Tibial nerve (tissue), 4 donors: ENCODE measurements at regions not wholly inside any gene's neighbourhood (a gene's known extent, or its start where the extent isn't known, plus 50 kb on each side); places are given as distances from the start of the nearest gene placed in this dataset.

ENCODE experiments used
- DNase-seq, 2 donors: peaks; one replicate each; pipeline ENCODE4 v3.0.0-alpha.2; 2019; ENCODE audit warnings: low spot score in 2 of 2
- H3K27ac ChIP-seq, 4 donors: fragments of 200-600 bp; sonication (generic) in 3 of 4; one replicate each; pipeline ENCODE4 v1.5.1; 2017 to 2019; ENCODE audit warnings: mild to moderate bottlenecking in 1 of 4
- H3K27me3 ChIP-seq, 2 donors: fragments of 200-600 bp; sonication (generic) in 1 of 2; one replicate each; pipeline versions ENCODE4 v1.5.1 to v1.6.0; 2017 to 2019
- H3K36me3 ChIP-seq, 3 donors: fragments of 200-600 bp; sonication (generic); one replicate each; pipeline ENCODE4 v1.5.1; 2018 to 2019
- H3K4me1 ChIP-seq, 4 donors: fragments of 200-600 bp; sonication (generic) in 3 of 4; one replicate each; pipeline ENCODE4 v1.5.1; 2017 to 2019
- H3K4me3 ChIP-seq, 4 donors: fragments of 200-600 bp; sonication (generic) in 3 of 4; one replicate each; pipeline ENCODE4 v1.5.1; 2017 to 2019; ENCODE audit warnings: mild to moderate bottlenecking in 1 of 4, moderate library complexity in 1 of 4
- H3K9me3 ChIP-seq, 4 donors: fragments of 200-600 bp; sonication (generic) in 3 of 4; one replicate each; pipeline ENCODE4 v1.5.1; 2017 to 2019
- EP300 ChIP-seq, 2 donors: sonication (generic); formaldehyde crosslinking; IDR thresholded peaks; one replicate each; pipeline ENCODE4 v1.6.1; 2017; ENCODE audit warnings: antibody characterized with exemption in 2 of 2, mild to moderate bottlenecking in 1 of 2
- POLR2A ChIP-seq, 2 donors: fragments of 450-650 bp; IDR thresholded peaks; one replicate each; pipeline ENCODE4 v1.6.1; 2017; ENCODE audit warnings: antibody characterized with exemption in 2 of 2, mild to moderate bottlenecking in 2 of 2, moderate library complexity in 2 of 2
- WGBS, 2 donors: methylation state at CpG; one replicate each; pipeline ENCODE4 v1.1.5; 2018; 5-methylcytosine and 5-hydroxymethylcytosine counted together
- TF ChIP-seq, protein P1 (sequence below), 5 experiments: fragments of 200-600 bp in 3 of 5; fragments of 450-650 bp in 2 of 5; sonication (generic) in 3 of 5; IDR thresholded peaks; one replicate each; pipeline ENCODE4 v1.5.1; 2016 to 2019; ENCODE audit warnings: antibody characterized with exemption in 5 of 5, mild to moderate bottlenecking in 3 of 5, moderate library complexity in 2 of 5

GRCh38 chr3:17982211-17982880 is 239.9 kb upstream of the TBC1D5 start:
- Histone ChIP-seq H3K36me3 (no peaks in the 10 kb centered on the region), H3K27ac (no peak overlapping the region), H3K4me3 (no peak overlapping the region), H3K27me3 (no peaks in the 10 kb centered on the region), H3K9me3 (no peaks in the 10 kb centered on the region), H3K4me1 (no peaks in the 10 kb centered on the region)
- 93 to 95% methylated on average over 3 of the region's 3 CpGs for WGBS, 2 donors
- DNase-seq, result no peak
- TF ChIP-seq EP300 (IDR thresholded peaks at IDR 0.05) (no peak), POLR2A (IDR thresholded peaks at IDR 0.05) (no peak)
- TF ChIP-seq, protein P1, sequence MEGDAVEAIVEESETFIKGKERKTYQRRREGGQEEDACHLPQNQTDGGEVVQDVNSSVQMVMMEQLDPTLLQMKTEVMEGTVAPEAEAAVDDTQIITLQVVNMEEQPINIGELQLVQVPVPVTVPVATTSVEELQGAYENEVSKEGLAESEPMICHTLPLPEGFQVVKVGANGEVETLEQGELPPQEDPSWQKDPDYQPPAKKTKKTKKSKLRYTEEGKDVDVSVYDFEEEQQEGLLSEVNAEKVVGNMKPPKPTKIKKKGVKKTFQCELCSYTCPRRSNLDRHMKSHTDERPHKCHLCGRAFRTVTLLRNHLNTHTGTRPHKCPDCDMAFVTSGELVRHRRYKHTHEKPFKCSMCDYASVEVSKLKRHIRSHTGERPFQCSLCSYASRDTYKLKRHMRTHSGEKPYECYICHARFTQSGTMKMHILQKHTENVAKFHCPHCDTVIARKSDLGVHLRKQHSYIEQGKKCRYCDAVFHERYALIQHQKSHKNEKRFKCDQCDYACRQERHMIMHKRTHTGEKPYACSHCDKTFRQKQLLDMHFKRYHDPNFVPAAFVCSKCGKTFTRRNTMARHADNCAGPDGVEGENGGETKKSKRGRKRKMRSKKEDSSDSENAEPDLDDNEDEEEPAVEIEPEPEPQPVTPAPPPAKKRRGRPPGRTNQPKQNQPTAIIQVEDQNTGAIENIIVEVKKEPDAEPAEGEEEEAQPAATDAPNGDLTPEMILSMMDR (IDR thresholded peaks at IDR 0.05), result no peak

DNA sequence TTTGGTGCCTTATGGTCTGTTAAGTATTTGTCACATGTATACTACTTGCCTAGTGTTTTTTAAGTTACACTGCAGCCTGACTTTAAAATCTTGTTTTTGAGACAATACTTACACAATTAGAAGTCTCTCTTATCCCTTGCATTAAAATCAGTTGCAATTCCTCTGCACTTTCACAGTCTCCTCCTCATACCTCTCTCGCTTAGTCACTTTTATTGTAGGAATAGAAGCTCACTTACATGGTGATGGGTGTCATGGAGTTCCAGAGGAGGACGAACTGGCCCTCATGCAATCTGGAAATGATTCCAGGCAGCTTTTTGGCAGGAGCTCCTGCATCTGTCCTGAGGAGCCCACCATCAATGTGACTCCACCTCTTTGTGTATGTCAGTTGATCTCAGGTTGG is 238.4 kb upstream of the TBC1D5 start:
- no peak for TF ChIP-seq POLR2A (IDR thresholded peaks at IDR 0.05)
- TF ChIP-seq, protein P1 (IDR thresholded peaks at IDR 0.05), result no peak
- no peak for TF ChIP-seq EP300 (IDR thresholded peaks at IDR 0.05)
- Histone ChIP-seq H3K27ac (no peak overlapping the region), H3K27me3 (no peaks in the 10 kb centered on the region), H3K4me3 (no peak overlapping the region), H3K4me1 (no peaks in the 10 kb centered on the region), H3K9me3 (no peaks in the 10 kb centered on the region), H3K36me3 (no peaks in the 10 kb centered on the region)
- no peak for DNase-seq
- WGBS, 2 donors, result 80 to 83% methylated on average over 2 of the region's 2 CpGs

DNA sequence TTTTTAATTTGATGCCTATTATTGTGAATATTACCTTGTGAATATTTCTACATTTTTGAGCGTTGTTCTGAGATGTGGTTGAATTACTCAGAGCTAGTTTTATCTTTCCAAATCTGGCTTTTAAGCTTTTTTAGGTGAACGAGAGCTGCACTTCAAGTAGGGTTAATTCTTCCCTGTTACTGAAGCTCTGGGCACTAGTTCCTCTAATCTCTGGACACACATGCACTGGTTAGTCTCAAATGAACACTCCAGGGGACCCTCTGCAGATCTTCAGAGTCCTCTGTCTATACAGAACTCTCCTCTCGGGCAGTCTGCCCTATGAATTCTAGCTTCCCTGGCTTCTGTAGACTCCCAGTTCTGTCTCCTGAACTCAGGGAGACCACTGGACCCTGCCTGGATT is 237.5 kb upstream of the TBC1D5 start:
- Histone ChIP-seq H3K4me1 (no peaks in the 10 kb centered on the region), H3K9me3 (no peaks in the 10 kb centered on the region), H3K36me3 (no peaks in the 10 kb centered on the region), H3K27ac (no peak overlapping the region), H3K4me3 (no peak overlapping the region), H3K27me3 (no peaks in the 10 kb centered on the region)
- DNase-seq, result no peak
- TF ChIP-seq, protein P1 (IDR thresholded peaks at IDR 0.05), result no peak
- TF ChIP-seq EP300 (IDR thresholded peaks at IDR 0.05) (no peak), POLR2A (IDR thresholded peaks at IDR 0.05) (no peak)
- WGBS, 2 donors, result 79 to 83% methylated on average over 3 of the region's 3 CpGs

DNA sequence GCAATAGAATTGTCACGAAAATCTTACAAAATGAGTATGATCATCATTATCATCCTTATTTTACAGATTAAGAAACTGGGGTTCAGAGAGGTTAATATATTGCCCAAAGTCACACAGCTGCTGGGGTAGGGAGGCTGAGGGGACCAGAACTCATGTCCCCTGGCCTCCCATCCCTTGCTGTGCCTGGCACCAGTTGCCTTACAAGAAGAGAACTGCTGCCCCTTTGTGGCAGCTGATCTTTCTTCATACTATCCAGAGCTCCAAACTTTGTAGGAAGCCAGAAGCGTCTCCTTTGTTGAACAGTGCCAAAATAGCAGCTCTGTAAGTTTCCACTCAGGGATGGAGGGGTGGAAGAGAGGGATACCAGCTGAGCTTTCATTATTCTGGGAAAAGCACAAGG is 236.8 kb upstream of the TBC1D5 start:
- no peaks in the 10 kb centered on the region for H3K36me3 ChIP-seq
- H3K27me3 ChIP-seq, result no peaks in the 10 kb centered on the region
- H3K9me3 ChIP-seq, result no peaks in the 10 kb centered on the region
- H3K4me1 ChIP-seq, result no peaks in the 10 kb centered on the region
- no peak overlapping the region for H3K27ac ChIP-seq
- TF ChIP-seq POLR2A (IDR thresholded peaks at IDR 0.05) (no peak), EP300 (IDR thresholded peaks at IDR 0.05) (no peak)
- TF ChIP-seq, protein P1 (IDR thresholded peaks at IDR 0.05), result no peak
- no peak overlapping the region for H3K4me3 ChIP-seq
- WGBS, 2 donors, result 54 to 59% methylated on average over 2 of the region's 2 CpGs
- DNase-seq, result no peak

DNA sequence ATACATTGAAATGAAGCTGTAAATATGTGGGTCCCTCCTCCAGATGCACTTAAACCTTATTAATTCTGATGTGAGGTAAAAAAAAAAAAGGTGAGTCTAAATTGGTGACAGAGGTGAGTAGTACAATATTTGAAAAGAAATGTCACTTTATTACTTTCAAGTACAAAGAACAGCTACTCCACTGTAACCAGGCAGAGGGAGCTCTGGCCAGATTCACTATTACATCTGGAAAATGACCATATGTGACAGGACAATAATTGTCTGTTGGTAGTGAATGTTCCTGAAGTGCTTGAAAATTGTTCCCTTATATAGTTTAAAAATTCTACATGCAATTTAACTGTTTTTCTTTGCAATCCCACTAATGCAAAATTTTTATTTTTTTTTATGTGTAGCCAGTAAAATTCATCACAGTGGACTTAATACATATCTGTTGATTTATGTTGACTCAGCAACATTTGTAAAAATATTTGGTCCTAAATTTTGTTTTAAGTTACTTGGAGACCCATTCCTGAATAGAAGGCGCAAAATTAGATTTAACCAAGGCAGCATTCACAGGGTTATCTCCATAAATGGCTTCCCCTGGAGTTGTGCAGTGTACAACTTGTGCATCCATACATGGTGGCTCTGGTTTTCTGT is 231.9 kb upstream of the TBC1D5 start:
- Histone ChIP-seq H3K27ac (no peak overlapping the region), H3K9me3 (no peaks in the 10 kb centered on the region), H3K27me3 (no peaks in the 10 kb centered on the region), H3K4me1 (no peaks in the 10 kb centered on the region), H3K36me3 (no peaks in the 10 kb centered on the region), H3K4me3 (no peak overlapping the region)
- no peak for DNase-seq
- 92 to 96% methylated on average over 1 of the region's 1 CpG for WGBS, 2 donors
- TF ChIP-seq EP300 (IDR thresholded peaks at IDR 0.05) (no peak), POLR2A (IDR thresholded peaks at IDR 0.05) (no peak)
- TF ChIP-seq, protein P1 (IDR thresholded peaks at IDR 0.05), result no peak
